ENCODE measurements at regions not wholly inside any gene's neighbourhood (a gene's known extent, or its start where the extent isn't known, plus 50 kb on each side); places are given as distances from the start of the nearest gene placed in this dataset.

GRCh38 chr21:19776076-19776475 lies 1222.1 kb upstream of the NCAM2 start:
- no peak for TF ChIP-seq CTCF (IDR thresholded peaks at IDR 0.05)
- no peak for TF ChIP-seq POLR2AphosphoS5 (IDR thresholded peaks at IDR 0.05)
